ENCODE measurements at regions not wholly inside any gene's neighbourhood (a gene's known extent, or its start where the extent isn't known, plus 50 kb on each side); places are given as distances from the start of the nearest gene placed in this dataset.

- no peak overlapping the region for H3K27ac ChIP-seq
- no peak for TF ChIP-seq ZFX (IDR thresholded peaks at IDR 0.05)
- TF ChIP-seq, protein P1, sequence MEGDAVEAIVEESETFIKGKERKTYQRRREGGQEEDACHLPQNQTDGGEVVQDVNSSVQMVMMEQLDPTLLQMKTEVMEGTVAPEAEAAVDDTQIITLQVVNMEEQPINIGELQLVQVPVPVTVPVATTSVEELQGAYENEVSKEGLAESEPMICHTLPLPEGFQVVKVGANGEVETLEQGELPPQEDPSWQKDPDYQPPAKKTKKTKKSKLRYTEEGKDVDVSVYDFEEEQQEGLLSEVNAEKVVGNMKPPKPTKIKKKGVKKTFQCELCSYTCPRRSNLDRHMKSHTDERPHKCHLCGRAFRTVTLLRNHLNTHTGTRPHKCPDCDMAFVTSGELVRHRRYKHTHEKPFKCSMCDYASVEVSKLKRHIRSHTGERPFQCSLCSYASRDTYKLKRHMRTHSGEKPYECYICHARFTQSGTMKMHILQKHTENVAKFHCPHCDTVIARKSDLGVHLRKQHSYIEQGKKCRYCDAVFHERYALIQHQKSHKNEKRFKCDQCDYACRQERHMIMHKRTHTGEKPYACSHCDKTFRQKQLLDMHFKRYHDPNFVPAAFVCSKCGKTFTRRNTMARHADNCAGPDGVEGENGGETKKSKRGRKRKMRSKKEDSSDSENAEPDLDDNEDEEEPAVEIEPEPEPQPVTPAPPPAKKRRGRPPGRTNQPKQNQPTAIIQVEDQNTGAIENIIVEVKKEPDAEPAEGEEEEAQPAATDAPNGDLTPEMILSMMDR (conservative IDR thresholded peaks at IDR 0.05), result peak; percentile 55
Measured at GRCh38 chr12:61367281-61367785, 892.9 kb upstream of the USP15 start.

- TF ChIP-seq ZFX (IDR thresholded peaks at IDR 0.05), result no peak
- TF ChIP-seq, protein P1 (conservative IDR thresholded peaks at IDR 0.05), result no peak
- H3K27ac ChIP-seq, result no peak overlapping the region
Measured at GRCh38 chr12:61369241-61369910, 890.8 kb upstream of the USP15 start.

- H3K27ac ChIP-seq, result no peak overlapping the region
- TF ChIP-seq, protein P1 (conservative IDR thresholded peaks at IDR 0.05), result no peak
Measured at GRCh38 chr12:61384511-61384910, 875.7 kb upstream of the USP15 start.

- TF ChIP-seq, protein P1 (conservative IDR thresholded peaks at IDR 0.05), result no peak
- TF ChIP-seq ZFX (IDR thresholded peaks at IDR 0.05), result no peak
- H3K27ac ChIP-seq, result no peak overlapping the region
Measured at GRCh38 chr12:61385771-61386170, 874.4 kb upstream of the USP15 start.

DNA sequence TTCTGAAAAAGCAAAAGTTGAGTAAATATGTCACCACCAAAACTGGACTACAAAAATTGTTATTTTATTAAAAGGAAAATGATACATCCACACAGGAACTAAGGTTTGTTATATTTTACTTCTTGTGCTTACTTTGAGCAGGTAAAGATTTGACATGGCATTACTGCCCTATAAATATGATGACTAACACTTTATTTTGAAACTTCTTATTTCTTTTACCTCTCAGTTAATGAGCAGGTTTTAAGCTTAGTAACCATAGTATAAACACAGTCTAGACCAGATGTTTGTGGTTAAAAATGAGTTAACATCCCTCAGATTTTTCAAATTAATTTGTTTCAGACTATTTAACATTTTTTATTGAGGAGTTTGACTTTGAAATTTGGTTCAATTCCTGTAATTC lies 862.5 kb upstream of the USP15 start:
- no peak for TF ChIP-seq ZFX (IDR thresholded peaks at IDR 0.05)
- TF ChIP-seq, protein P1 (conservative IDR thresholded peaks at IDR 0.05), result no peak
- no peak overlapping the region for H3K27ac ChIP-seq

DNA sequence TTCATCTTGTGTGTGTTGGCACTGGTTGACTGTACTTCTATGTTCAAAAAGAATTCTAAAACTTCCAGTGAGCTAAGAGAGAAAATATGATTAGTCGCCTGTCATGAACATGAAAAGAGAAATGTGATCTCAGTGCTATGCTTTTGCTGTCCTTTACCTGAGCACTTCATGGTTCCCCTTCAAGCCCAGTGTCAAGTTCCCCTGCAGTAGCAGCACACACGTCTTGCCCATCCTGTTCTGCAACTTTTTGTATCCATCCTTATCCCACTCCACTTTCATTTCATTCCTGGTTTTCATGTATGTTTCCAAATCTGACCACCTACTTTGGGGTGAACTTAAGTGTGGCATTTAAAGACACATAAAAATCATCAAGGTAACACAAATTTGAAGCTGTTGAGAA lies 848.0 kb upstream of the USP15 start:
- no peak overlapping the region for H3K27ac ChIP-seq
- no peak for TF ChIP-seq ZFX (IDR thresholded peaks at IDR 0.05)
- TF ChIP-seq, protein P1 (conservative IDR thresholded peaks at IDR 0.05), result no peak

DNA sequence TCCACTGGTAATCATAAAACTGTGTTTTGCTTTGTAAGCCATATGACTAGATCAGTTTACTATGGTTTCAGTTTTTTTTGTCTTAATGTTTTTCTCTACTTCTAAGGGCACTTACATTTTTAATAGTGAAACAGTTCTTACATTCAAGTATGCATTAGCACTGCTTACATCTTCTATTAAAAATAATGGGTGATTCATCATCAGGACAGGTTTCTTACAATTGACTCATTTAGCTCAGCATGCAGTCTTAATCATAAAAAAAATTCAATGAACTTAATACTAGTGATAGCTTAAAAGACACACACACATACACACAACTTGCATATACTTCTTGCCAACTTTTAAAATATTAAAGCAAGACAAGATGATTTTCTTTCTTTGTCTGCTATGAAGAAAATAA lies 845.7 kb upstream of the USP15 start:
- TF ChIP-seq ZFX (IDR thresholded peaks at IDR 0.05), result no peak
- TF ChIP-seq, protein P1 (conservative IDR thresholded peaks at IDR 0.05), result no peak
- no peak overlapping the region for H3K27ac ChIP-seq
